IMR-90 (cell line): ENCODE measurements at regions not wholly inside any gene's neighbourhood (a gene's known extent, or its start where the extent isn't known, plus 50 kb on each side); places are given as distances from the start of the nearest gene placed in this dataset.
A peak's percentile ranks its signal among the peaks of the same experiment; 100 is the strongest.

Experiments used
- ATAC-seq: fragments of 200-7000 bp; cut with Tn5 transposase; 2 replicates; pipeline ENCODE4 v1.9.1; 2020; ENCODE audit warnings: low read depth, mild to moderate bottlenecking, moderate library complexity
- BruUV-seq: library from RNA; stranded (reverse); fragments of 400-500 nt; replicated peaks from 2 replicates; lab custom pipeline; 2021; lab: Mats Ljungman, UMichigan
- CTCF ChIA-PET: fragments of 300-600 bp; formaldehyde crosslinking; extraction: SDS; loops from one replicate; lab custom pipeline; 2021; ENCODE audit warnings: antibody characterized with exemption; lab: Yijun Ruan, JAX
- POLR2A ChIA-PET: fragments of 300-600 bp; sonication (Branson Sonifier 250); formaldehyde crosslinking; loops from one replicate; lab custom pipeline; 2022; ENCODE audit warnings: antibody characterized with exemption; ENCODE audit not compliant: unreplicated experiment; lab: Charles Lee
- DNase-seq: peaks from one replicate; pipeline ENCODE4 v3.0.0; 2013
- H2AFZ ChIP-seq: replicated peaks from 2 replicates; pipeline ENCODE3; 2013; ENCODE audit warnings: low read length, mild to moderate bottlenecking; ENCODE audit not compliant: poor library complexity
- H2AK5ac ChIP-seq: 2 replicates; pipeline ENCODE4 v1.6.1; 2013; ENCODE audit warnings: low read depth, low read length, inconsistent platforms
- H2AK9ac ChIP-seq: replicated peaks from 2 replicates; pipeline ENCODE3; 2013; ENCODE audit warnings: mild to moderate bottlenecking, low read depth, low read length, moderate library complexity; ENCODE audit not compliant: poor library complexity
- H2BK120ac ChIP-seq: 2 replicates; pipeline ENCODE4 v1.6.1; 2013; ENCODE audit warnings: low read depth, low read length, inconsistent platforms
- H2BK15ac ChIP-seq: 3 replicates; pipeline ENCODE4 v1.6.1; 2013; ENCODE audit warnings: low read depth, low read length, inconsistent platforms
- H2BK20ac ChIP-seq: 2 replicates; pipeline ENCODE4 v1.6.1; 2013; ENCODE audit warnings: low read depth, mild to moderate bottlenecking, inconsistent platforms, low read length, moderate library complexity
- H2BK5ac ChIP-seq: 2 replicates; pipeline ENCODE4 v1.6.1; 2013; ENCODE audit warnings: mild to moderate bottlenecking, low read depth, low read length, inconsistent platforms; ENCODE audit not compliant: poor library complexity, severe bottlenecking
- H3K14ac ChIP-seq: replicated peaks from 2 replicates; pipeline ENCODE4 v1.6.1; 2013; ENCODE audit warnings: low read depth, low read length, inconsistent platforms
- H3K18ac ChIP-seq: 2 replicates; pipeline ENCODE4 v1.6.1; 2013; ENCODE audit warnings: low read depth, low read length, control low read depth
- H3K23ac ChIP-seq: 2 replicates; pipeline ENCODE4 v1.6.1; 2013; ENCODE audit warnings: low read depth, low read length, inconsistent platforms
- H3K27ac ChIP-seq: 2 replicates; pipeline ENCODE4 v1.5.1; 2013; ENCODE audit warnings: mild to moderate bottlenecking, control low read depth, low read length; ENCODE audit not compliant: insufficient read depth
- H3K27me3 ChIP-seq: 2 replicates; pipeline ENCODE4 v1.6.1; 2013; ENCODE audit warnings: low read length; ENCODE audit not compliant: control insufficient read depth, insufficient read depth
- H3K36me3 ChIP-seq: 2 replicates; pipeline ENCODE4 v1.6.1; 2013; ENCODE audit warnings: low read length, mixed read lengths; ENCODE audit not compliant: control insufficient read depth, insufficient read depth
- H3K4ac ChIP-seq: 2 replicates; pipeline ENCODE4 v1.6.1; 2013; ENCODE audit warnings: low read depth, low read length, inconsistent platforms
- H3K4me1 ChIP-seq: 2 replicates; pipeline ENCODE4 v1.6.1; 2013; ENCODE audit warnings: low read length, mixed read lengths; ENCODE audit not compliant: control insufficient read depth, insufficient read depth
- H3K4me2 ChIP-seq: 2 replicates; pipeline ENCODE4 v1.6.1; 2013; ENCODE audit warnings: low read depth, mild to moderate bottlenecking, control low read depth, low read length, moderate library complexity
- H3K4me3 ChIP-seq: 2 replicates; pipeline ENCODE4 v1.5.1; 2013; ENCODE audit warnings: low read depth, mild to moderate bottlenecking, control low read depth, low read length, moderate library complexity; ENCODE audit not compliant: insufficient read depth
- H3K56ac ChIP-seq: 2 replicates; pipeline ENCODE4 v1.6.1; 2013; ENCODE audit warnings: low read length, inconsistent platforms; ENCODE audit not compliant: insufficient read depth; ENCODE audit errors: extremely low read depth
- H3K79me1 ChIP-seq, 2 experiments: 2 replicates each; pipeline ENCODE4 v1.6.1; 2013; ENCODE audit warnings: low read length in 2 of 2, inconsistent platforms in 1 of 2, low read depth in 1 of 2
- H3K9ac ChIP-seq: 2 replicates; pipeline ENCODE4 v1.6.1; 2013; ENCODE audit warnings: low read depth, low read length, control low read depth
- H3K9me1 ChIP-seq: 2 replicates; pipeline ENCODE4 v1.6.1; 2013; ENCODE audit warnings: low read length, inconsistent platforms; ENCODE audit not compliant: insufficient read depth
- H3K9me3 ChIP-seq: 2 replicates; pipeline ENCODE4 v1.6.1; 2013; ENCODE audit warnings: low read length; ENCODE audit not compliant: control insufficient read depth, insufficient read depth
- H4K20me1 ChIP-seq: 2 replicates; pipeline ENCODE4 v1.6.1; 2013; ENCODE audit warnings: low read length, inconsistent platforms; ENCODE audit not compliant: insufficient read depth
- H4K5ac ChIP-seq: 2 replicates; pipeline ENCODE4 v1.6.1; 2013; ENCODE audit warnings: mild to moderate bottlenecking, low read depth, low read length, control low read depth
- H4K8ac ChIP-seq, 2 experiments: 2 replicates each; pipeline ENCODE4 v1.6.1; 2013; ENCODE audit warnings: low read depth in 2 of 2, low read length in 2 of 2, control low read depth in 1 of 2, inconsistent platforms in 1 of 2
- H4K91ac ChIP-seq: 2 replicates; pipeline ENCODE4 v1.6.1; 2013; ENCODE audit warnings: low read depth, low read length, inconsistent platforms; ENCODE audit not compliant: insufficient read depth
- BHLHE40 ChIP-seq: fragments of 150-350 bp; IDR thresholded peaks from 2 replicates; pipeline ENCODE4 v1.6.1; 2016; ENCODE audit warnings: mild to moderate bottlenecking, low read depth, low read length
- CEBPB ChIP-seq: IDR thresholded peaks from 2 replicates; pipeline ENCODE4 v1.6.1; 2012; ENCODE audit warnings: low read depth, low read length, improper control_type of control experiment
- CHD1 ChIP-seq: IDR thresholded peaks from 2 replicates; pipeline ENCODE4 v1.6.1; 2012; ENCODE audit warnings: low read depth, low read length, improper control_type of control experiment
- FOS ChIP-seq: fragments of 150-350 bp; IDR thresholded peaks from 2 replicates; pipeline ENCODE4 v1.6.1; 2016; ENCODE audit warnings: low read depth, low read length
- MAFK ChIP-seq: IDR thresholded peaks from 2 replicates; pipeline ENCODE4 v1.6.1; 2012; ENCODE audit warnings: low read depth, low read length, improper control_type of control experiment
- MAZ ChIP-seq: IDR thresholded peaks from 2 replicates; pipeline ENCODE4 v1.6.1; 2012; ENCODE audit warnings: low read depth, mild to moderate bottlenecking, low read length, improper control_type of control experiment, moderate library complexity, borderline replicate concordance
- MXI1 ChIP-seq: IDR thresholded peaks from 2 replicates; pipeline ENCODE4 v1.6.1; 2012; ENCODE audit warnings: low read depth, mild to moderate bottlenecking, low read length, moderate library complexity, borderline replicate concordance
- NFE2L2 ChIP-seq: fragments of 150-350 bp; IDR thresholded peaks from 2 replicates; pipeline ENCODE4 v1.6.1; 2016; ENCODE audit warnings: low read depth, mild to moderate bottlenecking, low read length
- POLR2A ChIP-seq: IDR thresholded peaks from 2 replicates; pipeline ENCODE4 v1.6.1; 2012; ENCODE audit warnings: mild to moderate bottlenecking, low read depth, low read length
- RAD21 ChIP-seq: IDR thresholded peaks from 2 replicates; pipeline ENCODE4 v1.6.1; 2012; ENCODE audit warnings: low read length, improper control_type of control experiment
- RCOR1 ChIP-seq: IDR thresholded peaks from 2 replicates; pipeline ENCODE4 v1.6.1; 2012; ENCODE audit warnings: mild to moderate bottlenecking, low read length, improper control_type of control experiment; ENCODE audit not compliant: insufficient replicate concordance
- RFX5 ChIP-seq: IDR thresholded peaks from 2 replicates; pipeline ENCODE4 v1.8.0; 2012; ENCODE audit warnings: low read depth, mild to moderate bottlenecking, low read length, moderate library complexity
- SMC3 ChIP-seq: fragments of 150-350 bp; IDR thresholded peaks from 2 replicates; pipeline ENCODE4 v1.6.1; 2016; ENCODE audit warnings: low read depth, mild to moderate bottlenecking, antibody characterized with exemption, low read length, moderate library complexity
- dilution Hi-C: fragments of 300-500 bp; cut with HindIII; formaldehyde crosslinking; loops from one replicate; pipeline ENCODE4 v1.14.3; 2018; ENCODE audit warnings: low sequenced_read_pairs; ENCODE audit not compliant: unreplicated experiment
- in situ Hi-C: fragments of 300-500 bp; cut with MboI; formaldehyde crosslinking; loops from 3 replicates; pipeline ENCODE4 v1.14.3; 2019; ENCODE audit warnings: low sequenced_read_pairs, inconsistent platforms, mixed read lengths
- intact Hi-C: fragments of 100-400 bp; cut with micrococcal nuclease; formaldehyde crosslinking; loops from 2 replicates; pipeline ENCODE4 v1.10.0; 2022
- TF ChIP-seq, protein P1 (sequence below): fragments of 150-350 bp; IDR thresholded peaks from 2 replicates; pipeline ENCODE4 v1.6.1; 2016; ENCODE audit warnings: low read depth, mild to moderate bottlenecking, low read length, moderate library complexity, borderline replicate concordance
- TF ChIP-seq, protein P2 (sequence below): fragments of 150-350 bp; IDR thresholded peaks from 2 replicates; pipeline ENCODE4 v1.6.1; 2017; ENCODE audit warnings: mild to moderate bottlenecking, antibody characterized with exemption, low read length, low read depth
- TF ChIP-seq, protein P3 (sequence below): conservative IDR thresholded peaks from 2 replicates; pipeline ENCODE4 v1.5.1; 2012; ENCODE audit warnings: mild to moderate bottlenecking, low read depth, low read length, improper control_type of control experiment

DNA sequence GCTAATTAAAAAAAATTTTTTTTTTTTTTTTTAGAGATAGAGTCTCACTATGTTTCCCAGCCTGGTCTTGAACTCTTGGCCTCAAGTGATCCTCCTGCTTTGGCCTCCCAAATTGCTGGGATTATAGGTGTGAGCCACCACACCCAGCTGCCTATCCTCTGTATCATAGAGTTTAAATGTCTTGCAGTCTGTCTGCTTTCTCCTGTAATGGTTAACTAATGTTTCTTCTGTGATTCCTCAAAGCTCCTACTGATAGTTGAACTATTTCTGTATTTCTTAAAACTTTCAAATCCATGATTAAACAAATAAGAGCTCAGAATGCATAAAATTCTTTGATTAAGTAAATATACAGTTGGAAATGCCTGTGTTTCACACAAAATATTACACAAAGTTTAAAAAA is 115.4 kb upstream of the TPM1 start:
- no peak overlapping the region for H3K27ac ChIP-seq
- no peaks in the 10 kb centered on the region for H3K9me3 ChIP-seq
- ChIA-PET POLR2A (interaction anchor here (1.0 kb wide), 1 partner anchor 118 kb away, joined by 3 read pairs; no protein-coding TSS in a partner anchor), CTCF (interaction anchor here (0.6 to 1.3 kb wide), 6 partner anchors 9 to 121 kb away, joined by 3 to 6 read pairs (median 4); no protein-coding TSS in a partner anchor)
- dilution Hi-C loops (no loop called here), in situ Hi-C loops (no loop called here), intact Hi-C loops (loop anchor here (5.0 kb wide), 2 partner anchors 45 to 145 kb away; no protein-coding TSS in a partner anchor)
- DNase-seq (peak; percentile 29), ATAC-seq (no peak)
- TF ChIP-seq MAZ, result no peak
- TF ChIP-seq, protein P1, sequence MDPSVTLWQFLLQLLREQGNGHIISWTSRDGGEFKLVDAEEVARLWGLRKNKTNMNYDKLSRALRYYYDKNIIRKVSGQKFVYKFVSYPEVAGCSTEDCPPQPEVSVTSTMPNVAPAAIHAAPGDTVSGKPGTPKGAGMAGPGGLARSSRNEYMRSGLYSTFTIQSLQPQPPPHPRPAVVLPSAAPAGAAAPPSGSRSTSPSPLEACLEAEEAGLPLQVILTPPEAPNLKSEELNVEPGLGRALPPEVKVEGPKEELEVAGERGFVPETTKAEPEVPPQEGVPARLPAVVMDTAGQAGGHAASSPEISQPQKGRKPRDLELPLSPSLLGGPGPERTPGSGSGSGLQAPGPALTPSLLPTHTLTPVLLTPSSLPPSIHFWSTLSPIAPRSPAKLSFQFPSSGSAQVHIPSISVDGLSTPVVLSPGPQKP, result no peak
- TF ChIP-seq CEBPB, result no peak
- no peak for TF ChIP-seq FOS
- TF ChIP-seq POLR2A, result no peak
- no peak for TF ChIP-seq BHLHE40
- no peak for TF ChIP-seq RCOR1
- TF ChIP-seq SMC3, result no peak
- no peak for TF ChIP-seq MAFK
- TF ChIP-seq, protein P2, sequence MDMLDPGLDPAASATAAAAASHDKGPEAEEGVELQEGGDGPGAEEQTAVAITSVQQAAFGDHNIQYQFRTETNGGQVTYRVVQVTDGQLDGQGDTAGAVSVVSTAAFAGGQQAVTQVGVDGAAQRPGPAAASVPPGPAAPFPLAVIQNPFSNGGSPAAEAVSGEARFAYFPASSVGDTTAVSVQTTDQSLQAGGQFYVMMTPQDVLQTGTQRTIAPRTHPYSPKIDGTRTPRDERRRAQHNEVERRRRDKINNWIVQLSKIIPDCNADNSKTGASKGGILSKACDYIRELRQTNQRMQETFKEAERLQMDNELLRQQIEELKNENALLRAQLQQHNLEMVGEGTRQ, result no peak
- TF ChIP-seq NFE2L2, result no peak
- TF ChIP-seq RAD21, result no peak
- TF ChIP-seq CHD1, result no peak
- no peak for TF ChIP-seq MXI1
- no peak for TF ChIP-seq RFX5
- TF ChIP-seq, protein P3, sequence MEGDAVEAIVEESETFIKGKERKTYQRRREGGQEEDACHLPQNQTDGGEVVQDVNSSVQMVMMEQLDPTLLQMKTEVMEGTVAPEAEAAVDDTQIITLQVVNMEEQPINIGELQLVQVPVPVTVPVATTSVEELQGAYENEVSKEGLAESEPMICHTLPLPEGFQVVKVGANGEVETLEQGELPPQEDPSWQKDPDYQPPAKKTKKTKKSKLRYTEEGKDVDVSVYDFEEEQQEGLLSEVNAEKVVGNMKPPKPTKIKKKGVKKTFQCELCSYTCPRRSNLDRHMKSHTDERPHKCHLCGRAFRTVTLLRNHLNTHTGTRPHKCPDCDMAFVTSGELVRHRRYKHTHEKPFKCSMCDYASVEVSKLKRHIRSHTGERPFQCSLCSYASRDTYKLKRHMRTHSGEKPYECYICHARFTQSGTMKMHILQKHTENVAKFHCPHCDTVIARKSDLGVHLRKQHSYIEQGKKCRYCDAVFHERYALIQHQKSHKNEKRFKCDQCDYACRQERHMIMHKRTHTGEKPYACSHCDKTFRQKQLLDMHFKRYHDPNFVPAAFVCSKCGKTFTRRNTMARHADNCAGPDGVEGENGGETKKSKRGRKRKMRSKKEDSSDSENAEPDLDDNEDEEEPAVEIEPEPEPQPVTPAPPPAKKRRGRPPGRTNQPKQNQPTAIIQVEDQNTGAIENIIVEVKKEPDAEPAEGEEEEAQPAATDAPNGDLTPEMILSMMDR, result no peak
- no peak overlapping the region for H2AFZ ChIP-seq
- no peak overlapping the region for H3K4me3 ChIP-seq
- H2BK15ac ChIP-seq, result no peak overlapping the region; the same call in 2 of the 3 replicates
- H3K36me3 ChIP-seq, result no peaks in the 10 kb centered on the region
- peaks cover 13% of the 10 kb centered on the region for H3K4me1 ChIP-seq
- H3K14ac ChIP-seq, result no peak overlapping the region
- H4K8ac ChIP-seq, result no peak overlapping the region
- no peaks in the 10 kb centered on the region for H3K27me3 ChIP-seq
- no TSS peak for BruUV-seq
- no peak overlapping the region for H3K23ac ChIP-seq
- H3K56ac ChIP-seq, result no peak overlapping the region
- H2BK5ac ChIP-seq, result peak overlapping the region; percentile 63
- H3K18ac ChIP-seq, result no peak overlapping the region
- no peak overlapping the region for H2BK20ac ChIP-seq
- H4K5ac ChIP-seq, result no peak overlapping the region
- no peak overlapping the region for H3K4ac ChIP-seq
- H4K91ac ChIP-seq, result no peak overlapping the region
- H3K9me1 ChIP-seq, result peaks cover 9% of the 10 kb centered on the region
- H4K20me1 ChIP-seq, result peaks cover 7% of the 10 kb centered on the region
- no peak overlapping the region for H2AK5ac ChIP-seq
- H3K4me2 ChIP-seq, result no peak overlapping the region
- H2BK120ac ChIP-seq, result no peak overlapping the region
- no peak overlapping the region for H2AK9ac ChIP-seq
- peaks cover 0 to 9% of the 10 kb centered on the region in 2 experiments; a peak in 2 of 4 replicates for H3K79me1 ChIP-seq
- H3K9ac ChIP-seq, result no peak overlapping the region
